GM18861 (cell line): ENCODE measurements at regions not wholly inside any gene's neighbourhood (a gene's known extent, or its start where the extent isn't known, plus 50 kb on each side); places are given as distances from the start of the nearest gene placed in this dataset.

Experiments used
- ATAC-seq: cut with Tn5 transposase; IDR thresholded peaks from one replicate; pipeline ENCODE4 v1.9.1; 2021; ENCODE audit not compliant: unreplicated experiment

DNA sequence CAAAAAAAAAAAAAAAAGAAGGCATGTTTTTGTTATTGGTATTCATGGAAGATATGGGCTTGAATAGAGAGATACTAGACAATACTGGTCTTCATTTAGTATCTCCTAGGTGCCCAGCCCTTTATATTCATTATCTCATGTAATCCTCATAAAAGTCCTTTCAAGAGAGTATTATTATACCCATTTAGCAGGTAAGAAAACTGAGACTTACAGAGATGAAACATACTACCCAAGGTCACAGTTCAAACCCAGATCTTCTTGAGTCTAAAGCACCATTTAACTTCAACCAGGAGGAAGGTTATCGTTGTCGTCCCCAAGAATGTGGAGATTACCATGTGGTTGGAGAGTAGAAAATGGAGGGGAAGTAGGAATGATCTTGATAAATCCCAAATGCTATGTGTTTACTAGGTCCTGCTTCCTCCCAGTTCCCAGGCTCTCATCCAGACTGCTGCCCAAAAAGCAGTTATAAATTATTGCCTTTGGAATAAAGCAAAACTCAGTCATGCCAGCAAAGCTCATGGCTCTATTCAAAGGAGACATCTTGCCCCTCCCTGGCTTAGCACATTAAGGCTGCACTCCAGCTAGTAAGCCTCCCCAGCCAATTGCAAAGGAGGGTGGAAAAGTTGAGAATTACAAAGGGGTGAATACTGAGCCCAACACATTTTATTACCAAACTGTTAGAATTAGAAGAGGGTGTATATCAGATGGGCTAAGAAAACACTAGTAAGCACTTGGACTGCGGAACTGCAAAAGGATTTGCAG lies 163.9 kb downstream of the PIK3R1 start:
- no peak for ATAC-seq

DNA sequence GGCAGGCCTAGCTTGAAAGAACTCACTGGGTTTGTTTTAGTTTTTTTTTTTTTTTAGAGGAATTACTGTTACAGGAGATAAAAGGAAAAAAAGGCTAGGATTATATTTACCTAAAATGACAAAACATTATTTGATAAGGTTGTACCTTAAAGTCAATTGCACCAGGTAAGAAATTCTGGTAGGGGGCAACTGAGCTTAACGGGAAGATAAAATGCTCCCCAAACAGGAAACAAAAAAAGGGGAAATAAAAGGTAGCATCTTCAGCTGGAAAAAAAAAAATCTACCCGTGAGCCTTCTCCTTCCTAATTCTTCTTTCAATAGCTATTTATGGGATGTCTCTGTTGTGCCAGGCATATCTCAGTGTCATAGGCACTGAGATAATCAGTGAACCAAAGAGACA lies 164.5 kb downstream of the PIK3R1 start:
- no peak for ATAC-seq

DNA sequence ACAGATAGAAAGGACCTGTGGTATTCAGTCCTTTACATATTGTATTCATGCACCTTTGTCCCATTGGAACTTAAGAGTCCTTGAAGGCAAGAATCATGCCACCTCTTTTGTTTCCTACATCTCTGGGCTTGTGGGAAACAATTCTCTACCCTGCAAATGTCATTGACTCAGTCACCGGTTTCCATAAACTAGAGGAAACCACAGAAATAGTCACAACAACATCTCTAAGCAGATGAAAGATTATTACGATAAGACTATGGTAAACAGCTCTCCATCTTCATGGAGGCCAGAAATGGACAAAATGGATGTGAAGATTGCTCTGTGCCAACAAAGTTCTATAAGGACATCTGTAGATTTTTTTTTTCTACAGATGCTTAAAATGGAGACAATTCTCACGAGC lies 165.5 kb downstream of the PIK3R1 start:
- ATAC-seq: no peak

DNA sequence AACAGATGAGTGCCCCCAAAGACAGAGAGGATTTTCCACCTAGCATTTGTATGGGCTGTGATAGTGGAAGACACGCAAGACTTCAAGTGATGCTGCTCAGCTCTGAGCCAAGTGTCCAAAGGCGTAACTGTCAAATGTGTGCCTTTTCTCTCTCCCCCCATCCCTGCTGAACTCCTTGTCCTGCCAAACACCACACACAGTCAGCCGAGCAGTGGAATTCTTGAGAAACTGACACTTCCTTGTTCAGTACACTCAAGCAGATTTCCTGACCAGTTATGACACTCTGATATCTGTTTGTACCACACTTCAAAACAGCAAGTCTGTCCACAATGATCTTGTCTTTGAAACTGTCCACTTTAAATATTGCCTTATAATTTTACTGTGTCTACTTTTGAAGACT lies 166.4 kb downstream of the PIK3R1 start:
- ATAC-seq: no peak

DNA sequence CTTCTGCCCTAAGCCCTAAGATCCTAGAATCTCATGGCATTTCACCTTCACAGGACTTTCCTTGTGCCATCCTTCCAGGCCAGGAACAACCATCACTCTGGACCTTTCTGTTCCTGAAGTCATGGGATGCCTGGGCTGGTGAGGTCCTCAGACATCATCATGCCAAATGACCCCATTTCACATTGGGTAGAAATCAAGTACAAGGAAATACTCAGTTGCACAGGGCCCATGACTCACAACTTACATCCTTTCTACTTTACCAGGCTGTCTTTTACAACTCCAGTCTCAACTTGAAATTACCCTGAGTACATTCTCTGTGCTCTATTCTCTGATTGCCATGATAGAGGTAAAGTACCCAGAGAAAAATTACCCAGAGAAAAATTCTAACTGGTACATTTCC lies 167.1 kb downstream of the PIK3R1 start:
- ATAC-seq: no peak

DNA sequence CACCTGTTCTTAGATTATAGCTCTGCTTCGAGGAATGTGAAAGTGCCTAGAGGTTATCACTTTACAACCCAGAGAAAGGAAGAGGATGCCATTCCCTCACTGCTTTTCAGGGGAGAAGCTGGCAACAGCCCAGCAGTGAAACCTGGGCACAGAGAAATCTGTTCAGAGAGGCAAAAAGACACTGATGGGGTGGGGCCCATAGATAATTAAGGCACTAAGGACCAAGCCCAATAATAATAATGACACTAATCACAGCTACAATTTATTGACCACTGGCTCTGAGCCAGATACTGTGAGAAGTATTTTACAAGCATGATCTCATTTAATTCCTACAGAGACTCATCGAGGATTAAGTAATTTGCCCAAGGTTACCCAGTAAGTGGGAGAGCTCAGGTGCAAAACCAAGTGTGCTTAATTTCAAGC lies 168.3 kb downstream of the PIK3R1 start:
- no peak for ATAC-seq

DNA sequence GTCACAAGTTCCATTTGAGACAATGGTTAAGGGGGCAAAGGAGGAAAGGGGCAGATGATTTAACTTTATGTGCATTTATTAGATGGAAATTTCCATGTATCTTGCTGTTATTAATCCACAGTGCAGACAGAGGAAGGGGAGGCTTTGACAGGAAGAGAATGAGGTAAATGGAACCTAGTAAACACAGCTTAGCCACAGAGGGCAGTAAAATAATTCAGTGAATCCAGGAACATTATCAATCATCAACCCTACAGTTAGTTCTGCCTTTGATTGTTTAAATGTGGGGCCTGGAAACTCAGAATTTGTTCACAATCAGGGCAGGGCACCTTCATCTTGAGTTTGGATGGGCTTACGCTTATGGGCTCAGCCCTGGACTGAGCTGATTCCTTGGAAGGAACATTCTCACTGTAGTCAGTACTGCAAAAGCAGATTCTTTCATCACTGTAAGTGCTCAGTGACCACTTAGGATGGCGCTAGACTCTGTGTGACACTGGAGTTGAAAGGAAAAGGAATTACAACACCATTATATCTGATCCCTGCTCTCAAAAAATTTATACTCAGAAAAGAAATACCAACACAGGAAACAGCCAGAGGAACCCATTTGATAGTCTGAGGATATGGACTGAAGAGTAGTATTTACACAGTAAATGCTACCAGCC lies 169.5 kb downstream of the PIK3R1 start:
- no peak for ATAC-seq

DNA sequence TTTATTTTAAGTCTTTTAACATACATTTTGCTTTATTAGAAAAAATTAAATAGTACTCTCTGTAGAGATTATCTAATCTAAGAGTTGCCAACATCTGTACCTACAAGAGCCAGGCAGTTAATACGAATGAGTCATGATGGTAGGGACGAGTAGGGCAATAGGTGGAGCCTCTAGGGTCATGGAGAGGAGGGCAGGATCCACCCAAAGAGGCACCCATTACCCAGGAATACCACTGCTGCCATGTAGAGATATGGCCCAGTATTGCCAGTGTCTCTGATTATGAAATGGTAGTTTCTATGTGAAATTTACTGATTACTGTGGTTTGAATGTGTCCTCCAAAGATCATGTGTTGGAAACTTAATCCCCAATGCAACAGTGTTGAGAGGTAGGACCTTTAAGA lies 170.4 kb downstream of the PIK3R1 start:
- no peak for ATAC-seq

DNA sequence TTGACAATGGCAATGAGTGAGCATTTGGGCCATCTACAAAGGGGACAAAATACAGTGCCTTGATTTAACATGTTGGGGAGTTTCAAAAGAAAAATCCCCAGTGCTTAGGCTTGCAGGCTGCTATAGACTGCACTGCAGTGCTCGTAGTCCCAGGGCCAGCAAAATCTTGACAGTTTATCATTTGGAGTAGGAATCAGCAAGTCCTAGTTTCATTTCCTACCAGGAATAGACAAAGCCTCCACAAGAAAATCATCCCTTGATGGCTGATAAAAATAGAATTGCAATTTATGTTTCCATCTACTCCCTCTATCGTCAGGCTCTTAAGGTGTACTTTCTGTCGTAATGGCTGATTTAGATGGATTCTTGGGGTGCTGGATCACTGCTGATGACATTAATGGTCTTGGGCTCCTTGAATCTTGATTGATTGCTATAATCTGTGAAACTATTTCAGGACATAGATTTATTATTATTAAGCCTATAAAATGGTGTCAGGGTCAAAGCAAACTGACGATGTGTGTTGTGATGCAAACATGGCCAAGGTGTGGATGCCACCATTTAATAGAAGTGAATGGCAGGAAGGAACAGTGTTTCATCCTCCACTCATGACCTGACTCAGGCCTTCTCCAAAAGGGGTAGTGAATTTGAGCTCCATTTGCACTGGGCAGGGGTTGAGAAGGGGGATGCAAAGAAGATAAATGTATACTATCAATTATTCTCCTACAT lies 171.7 kb downstream of the PIK3R1 start:
- ATAC-seq: no peak

DNA sequence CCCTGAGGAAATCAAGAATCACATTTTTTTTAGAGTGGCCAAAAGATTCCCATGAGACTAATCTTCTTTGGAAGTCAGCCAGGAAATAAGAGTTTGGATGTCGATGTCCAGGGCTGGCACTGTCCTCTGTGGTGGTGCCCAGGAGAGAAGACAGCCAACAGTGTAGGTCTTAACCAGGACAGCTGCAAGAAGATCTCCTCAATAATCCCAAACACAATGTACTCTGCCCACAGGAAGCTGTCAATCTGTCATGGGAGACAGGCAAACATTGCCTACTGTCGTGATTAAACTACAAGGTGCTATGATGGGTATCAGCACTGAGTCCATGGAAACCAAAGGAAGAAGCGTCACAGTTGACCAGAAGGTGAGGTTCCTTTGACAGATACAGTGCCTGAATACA lies 174.1 kb downstream of the PIK3R1 start:
- no peak for ATAC-seq

DNA sequence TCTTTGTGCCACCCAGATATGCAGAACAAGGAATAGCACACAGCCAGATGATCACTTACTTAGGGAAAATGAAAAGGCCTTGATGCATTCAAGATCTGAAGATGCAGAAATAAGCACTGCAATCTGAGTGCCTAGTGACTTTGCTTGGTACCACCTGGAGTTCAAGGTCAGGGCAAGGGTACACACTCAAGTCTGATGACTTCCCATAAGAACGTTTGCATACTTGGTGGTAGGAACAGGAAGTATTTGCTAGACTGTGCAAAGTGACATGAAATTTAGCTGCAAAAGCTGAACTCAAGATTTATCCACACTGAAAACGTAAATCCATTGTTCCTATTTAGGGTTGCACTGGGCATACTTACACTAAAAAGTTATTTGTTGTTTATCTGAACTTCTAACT lies 177.1 kb downstream of the PIK3R1 start:
- peak; percentile 59 for ATAC-seq

DNA sequence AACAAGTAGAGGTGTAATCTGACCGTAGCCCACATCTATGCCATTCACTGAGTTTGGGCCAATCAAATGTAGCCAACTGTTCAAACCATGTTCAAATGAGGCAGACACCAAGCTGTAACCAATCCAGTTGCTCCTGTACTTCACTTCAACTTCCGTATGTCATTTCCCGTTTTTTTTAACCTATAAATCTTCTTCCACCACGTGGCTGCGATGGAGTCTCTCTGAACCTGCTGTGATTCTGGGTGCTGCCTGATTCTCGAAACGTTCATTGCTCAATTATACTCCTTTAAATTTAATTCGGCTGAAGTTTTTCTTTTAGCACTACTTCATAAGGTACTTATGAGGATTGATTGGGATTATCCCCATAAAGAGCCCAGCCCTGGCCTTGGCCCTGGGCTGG lies 179.7 kb downstream of the PIK3R1 start:
- ATAC-seq: no peak

DNA sequence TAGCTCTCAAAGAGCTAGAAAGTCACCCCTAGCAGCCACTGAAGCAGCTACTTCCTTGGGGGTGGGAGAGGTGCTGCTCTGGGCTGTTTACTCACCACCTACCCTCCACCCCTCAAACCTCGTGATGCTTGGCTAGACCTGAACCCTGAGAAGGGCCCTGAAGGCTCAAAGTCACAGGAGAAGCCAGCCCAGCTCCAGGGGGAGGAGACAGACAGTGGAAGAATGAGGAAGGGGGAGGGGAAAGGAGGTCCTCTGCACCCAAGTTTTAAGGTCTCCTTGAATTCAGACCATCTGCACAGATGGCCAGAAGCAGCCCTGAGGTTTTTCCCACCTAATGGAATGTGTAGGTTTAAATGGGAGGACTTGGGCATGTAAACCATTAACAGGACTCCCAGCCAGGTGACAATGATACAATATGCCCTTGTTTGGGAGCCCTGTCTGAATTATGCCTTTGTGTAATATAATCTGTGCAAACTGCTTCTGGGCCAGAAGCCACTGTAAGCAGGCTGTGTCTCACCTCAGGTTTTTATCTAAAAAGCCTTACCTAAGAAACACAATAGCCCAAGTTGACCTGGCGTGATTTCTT lies 180.5 kb downstream of the PIK3R1 start:
- no peak for ATAC-seq

DNA sequence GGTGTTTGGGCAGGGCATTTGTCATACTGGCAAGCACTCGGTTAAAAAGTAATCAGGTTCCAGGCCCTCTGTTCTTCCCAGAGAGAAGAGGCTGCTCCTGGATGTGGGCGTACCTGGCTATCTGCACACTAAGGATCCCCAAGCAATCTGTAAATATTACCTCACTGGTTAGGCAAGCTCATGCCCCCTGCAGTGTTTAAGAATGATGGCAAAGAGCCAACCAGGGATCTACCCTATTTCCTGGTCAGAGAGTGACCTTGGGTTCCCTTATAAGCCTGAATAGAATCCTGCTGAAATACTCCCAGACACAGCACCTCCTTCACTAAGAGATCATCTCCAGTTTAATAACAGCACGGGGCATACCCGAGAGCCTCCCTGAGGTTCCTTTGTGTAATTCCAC lies 181.2 kb downstream of the PIK3R1 start:
- ATAC-seq: no peak

DNA sequence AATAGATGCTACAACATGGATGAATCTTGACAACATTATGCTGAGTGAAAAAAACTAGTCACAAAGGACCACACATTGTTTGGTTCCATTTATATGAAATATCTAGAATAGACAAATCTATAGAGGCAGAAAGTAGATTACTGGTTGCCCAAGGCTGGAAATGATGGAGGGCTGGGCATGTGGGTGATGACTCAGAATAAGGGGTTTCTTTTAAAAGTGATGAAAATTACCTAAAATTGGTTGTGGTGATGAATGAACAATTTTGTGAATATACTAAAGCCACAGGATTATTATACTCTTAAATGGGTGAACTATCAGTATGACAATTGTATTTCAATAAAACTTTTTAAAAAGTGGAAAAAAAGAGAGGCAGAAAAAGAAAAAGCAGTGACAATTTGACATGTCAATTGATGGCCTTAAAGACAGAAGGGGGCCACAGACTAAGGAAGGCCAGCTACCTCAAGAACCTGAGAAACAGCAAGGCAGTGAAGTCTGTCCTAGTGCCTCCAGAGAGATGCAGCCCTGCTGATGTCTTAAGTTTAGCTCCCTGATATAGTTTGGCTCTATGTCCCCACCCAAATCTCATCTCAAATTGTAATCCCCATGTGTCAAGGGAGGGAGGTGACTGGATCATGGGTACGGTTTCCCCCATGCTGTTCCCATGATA lies 182.7 kb downstream of the PIK3R1 start:
- ATAC-seq: no peak

DNA sequence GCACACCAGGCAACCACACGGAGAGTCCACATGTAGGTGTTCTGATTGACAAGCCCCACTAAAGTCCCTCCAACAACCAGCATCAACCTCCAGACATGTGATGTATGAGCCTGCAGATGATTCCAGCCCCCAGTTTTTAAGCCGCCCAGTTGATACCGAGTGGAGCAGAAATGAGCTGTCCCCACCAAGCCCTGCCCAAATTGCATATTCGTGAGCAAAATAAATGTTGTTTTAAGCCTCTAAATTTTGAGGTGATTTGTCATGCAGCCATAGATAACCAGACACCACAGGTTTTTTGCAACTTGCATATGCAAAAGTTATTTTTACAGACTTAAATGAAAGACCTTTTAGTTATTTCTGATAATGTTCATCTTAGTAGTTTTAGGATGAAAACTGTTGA lies 187.7 kb downstream of the PIK3R1 start:
- no peak for ATAC-seq

DNA sequence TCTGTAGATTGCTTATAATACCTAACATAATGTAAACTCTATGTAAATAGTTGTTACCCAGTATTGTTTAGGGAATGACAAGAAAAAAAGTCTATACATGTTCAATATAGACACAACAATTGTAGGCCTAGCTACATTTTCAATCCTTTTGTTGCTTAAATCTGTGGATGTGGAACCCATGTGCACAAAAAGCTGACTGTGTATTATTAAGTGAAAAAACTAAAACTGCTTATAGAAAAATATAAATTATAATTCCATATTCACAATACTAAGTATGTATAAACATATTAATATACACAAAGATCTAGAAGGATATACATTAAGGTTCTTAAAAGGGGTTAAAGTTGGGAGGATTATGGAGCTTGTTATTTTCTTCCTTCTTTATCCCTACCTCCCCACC lies 188.7 kb downstream of the PIK3R1 start:
- no peak for ATAC-seq

DNA sequence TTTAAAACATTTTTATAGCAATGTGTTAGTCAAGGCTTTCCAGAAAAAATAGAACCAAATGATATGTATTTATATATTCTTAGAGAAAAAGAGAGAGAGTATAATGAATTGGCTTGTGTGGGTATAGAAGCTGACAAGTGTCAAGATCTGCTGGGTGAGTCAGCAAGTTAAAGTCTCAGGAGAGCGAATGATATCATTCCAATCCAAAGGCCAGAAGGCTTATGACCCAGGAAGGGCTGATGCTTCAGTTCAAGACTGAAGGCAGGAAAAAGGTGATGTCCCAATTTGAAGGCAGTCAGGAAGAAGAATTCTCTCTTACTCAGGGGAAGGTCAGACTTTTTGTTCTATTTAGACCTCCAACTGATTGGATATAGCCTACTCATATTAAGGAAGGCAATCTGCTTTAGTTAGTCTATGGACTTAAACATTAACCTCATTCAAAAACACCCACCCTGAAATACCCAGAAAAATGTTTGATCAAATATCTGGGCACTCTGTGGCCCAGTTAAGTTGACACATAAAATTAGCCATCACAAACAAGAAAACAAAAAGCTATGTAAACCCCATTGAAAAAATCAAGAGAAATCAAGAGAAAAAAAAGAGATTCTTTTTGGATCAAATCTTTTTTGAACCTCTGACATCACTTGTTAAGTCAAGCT lies 189.6 kb downstream of the PIK3R1 start:
- no peak for ATAC-seq

DNA sequence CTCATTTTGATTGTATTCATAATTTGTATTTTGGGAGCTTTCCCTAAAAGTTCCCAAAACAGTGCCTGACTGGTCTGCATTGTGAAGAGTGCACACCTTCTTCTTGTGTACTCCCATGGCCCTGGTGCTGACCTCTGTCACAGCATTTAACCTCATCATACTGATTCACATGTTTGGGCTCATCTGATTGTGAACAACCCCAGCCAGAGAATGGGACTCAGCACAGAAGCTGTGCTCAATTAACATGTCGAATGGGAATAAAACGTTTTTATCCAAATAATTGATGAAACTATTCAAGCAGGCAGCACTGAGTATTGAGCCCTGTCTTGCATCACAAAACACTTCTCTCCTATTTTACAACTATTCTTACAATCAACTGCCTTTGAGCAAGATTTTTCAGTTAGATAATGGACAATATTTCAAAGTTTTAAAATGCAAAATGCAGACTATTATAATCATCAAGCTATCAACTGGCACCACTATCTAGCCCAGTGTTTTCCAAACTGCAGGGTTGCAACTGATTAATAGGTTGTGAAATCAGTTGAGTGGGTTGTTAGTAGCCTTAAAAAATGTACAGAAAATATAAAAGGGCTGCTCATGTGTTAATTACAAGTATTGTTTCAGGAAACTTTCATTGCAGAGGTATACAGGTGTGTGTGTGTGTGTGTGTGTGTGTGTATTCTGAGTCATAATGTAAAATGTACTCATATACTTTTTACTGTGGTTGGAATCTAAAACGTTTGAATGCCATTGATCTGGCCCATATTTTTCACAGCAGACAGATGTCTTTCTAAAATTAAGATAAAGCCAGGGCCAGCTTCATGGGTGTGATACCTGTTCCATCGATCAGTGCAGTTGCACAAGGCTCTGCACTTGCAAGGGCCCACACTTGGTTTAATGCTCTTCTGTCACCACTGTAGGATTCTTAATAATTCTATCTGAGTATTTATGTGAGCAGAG lies 190.5 kb downstream of the PIK3R1 start:
- ATAC-seq: peak; percentile 11
